ENCODE measurements at regions not wholly inside any gene's neighbourhood (a gene's known extent, or its start where the extent isn't known, plus 50 kb on each side); places are given as distances from the start of the nearest gene placed in this dataset.

- Histone ChIP-seq H3K9me3 (ENCODE audit: control insufficient read depth, insufficient read depth, low read depth, low read length) (no peaks in the 10 kb centered on the region), H3K4me3 (ENCODE audit: low read depth, low read length) (no peak overlapping the region), H3K27ac (ENCODE audit: extremely low read depth, low read depth, low read length) (no peak overlapping the region), H3K4me1 (ENCODE audit: control insufficient read depth, insufficient read depth, low read length) (no peaks in the 10 kb centered on the region), H3K36me3 (ENCODE audit: control insufficient read depth in 2 of 2, insufficient read depth in 1 of 2, low read length in 2 of 2) (no peaks in the 10 kb centered on the region)
- TF ChIP-seq ZNF544 (tag by site-specific recombination; IDR thresholded peaks at IDR 0.05) (no peak), ZNF394 (tag by site-specific recombination; IDR thresholded peaks at IDR 0.05; ENCODE audit: borderline replicate concordance) (no peak), YY1 (tag by site-specific recombination; IDR thresholded peaks at IDR 0.05) (no peak), SCRT1 (tag by site-specific recombination; IDR thresholded peaks at IDR 0.05; ENCODE audit: borderline replicate concordance) (no peak), ZBTB7A (tag by site-specific recombination; IDR thresholded peaks at IDR 0.05; ENCODE audit: low read depth) (no peak), ZBTB48 (tag by site-specific recombination; IDR thresholded peaks at IDR 0.05) (no peak), MZF1 (tag by site-specific recombination; IDR thresholded peaks at IDR 0.05; ENCODE audit: borderline replicate concordance) (no peak), KLF9 (tag by site-specific recombination; IDR thresholded peaks at IDR 0.05; ENCODE audit: low read depth) (no peak), ZNF791 (tag by site-specific recombination; IDR thresholded peaks at IDR 0.05) (no peak), ZNF350 (tag by site-specific recombination; IDR thresholded peaks at IDR 0.05) (no peak), ZNF146 (tag by site-specific recombination; IDR thresholded peaks at IDR 0.05) (no peak), ZSCAN30 (tag by site-specific recombination; IDR thresholded peaks at IDR 0.05) (no peak), ZIC2 (tag by site-specific recombination; IDR thresholded peaks at IDR 0.05) (no peak), ZNF549 (tag by site-specific recombination; IDR thresholded peaks at IDR 0.05) (no peak), KLF1 (tag by site-specific recombination; IDR thresholded peaks at IDR 0.05) (no peak), HIC1 (tag by site-specific recombination; IDR thresholded peaks at IDR 0.05) (no peak), ZXDB (tag by site-specific recombination; IDR thresholded peaks at IDR 0.05) (no peak)
- POLR2A ChIA-PET, result no interaction called here
- CTCF ChIA-PET, result interaction anchor here (1.0 to 1.4 kb wide), 2 partner anchors 18 to 58 kb away, joined by 4 to 5 read pairs; no protein-coding TSS in a partner anchor
These were observed 232.2 kb downstream of the TRIB2 start for GRCh38 chr2:12948961-12949353.

DNA sequence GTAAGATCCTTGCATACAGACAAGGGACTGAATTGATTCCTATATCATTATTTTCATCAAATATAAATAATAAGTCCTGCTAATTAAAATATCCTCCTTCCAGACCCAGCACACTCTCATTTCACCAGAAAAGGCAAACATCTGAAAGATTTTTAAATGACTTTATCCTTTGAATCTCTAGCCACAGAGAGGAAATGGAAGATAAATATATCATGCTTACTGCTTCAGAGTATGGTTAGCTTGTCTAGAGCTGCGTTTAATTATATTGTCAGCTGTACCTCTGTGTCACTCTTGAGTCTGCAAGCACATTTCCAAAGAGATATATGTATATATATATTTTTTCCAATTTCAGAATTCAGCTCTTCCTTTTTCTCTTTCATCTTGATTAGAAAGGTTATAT lies 232.7 kb downstream of the TRIB2 start:
- ChIA-PET CTCF (interaction anchor here (1.0 to 1.4 kb wide), 2 partner anchors 18 to 58 kb away, joined by 4 to 5 read pairs; no protein-coding TSS in a partner anchor), POLR2A (no interaction called here)
- Histone ChIP-seq H3K36me3 (ENCODE audit: control insufficient read depth in 2 of 2, insufficient read depth in 1 of 2, low read length in 2 of 2) (no peaks in the 10 kb centered on the region), H3K4me1 (ENCODE audit: control insufficient read depth, insufficient read depth, low read length) (no peaks in the 10 kb centered on the region), H3K4me3 (ENCODE audit: low read depth, low read length) (no peak overlapping the region), H3K9me3 (ENCODE audit: control insufficient read depth, insufficient read depth, low read depth, low read length) (no peaks in the 10 kb centered on the region), H3K27ac (ENCODE audit: extremely low read depth, low read depth, low read length) (no peak overlapping the region)
- TF ChIP-seq ZNF37A (tag by site-specific recombination; IDR thresholded peaks at IDR 0.05) (no peak), PRDM2 (tag by site-specific recombination; IDR thresholded peaks at IDR 0.05; ENCODE audit: borderline replicate concordance) (no peak), ZNF843 (tag by site-specific recombination; IDR thresholded peaks at IDR 0.05) (no peak), OSR2 (tag by site-specific recombination; IDR thresholded peaks at IDR 0.05) (no peak), ZNF292 (tag by site-specific recombination; IDR thresholded peaks at IDR 0.05; ENCODE audit: borderline replicate concordance, low read depth) (no peak), ZNF174 (tag by site-specific recombination; IDR thresholded peaks at IDR 0.05) (no peak), ZNF223 (tag by site-specific recombination; IDR thresholded peaks at IDR 0.05) (no peak), ZFP69B (tag by site-specific recombination; IDR thresholded peaks at IDR 0.05) (no peak)
- TF ChIP-seq, protein P1, sequence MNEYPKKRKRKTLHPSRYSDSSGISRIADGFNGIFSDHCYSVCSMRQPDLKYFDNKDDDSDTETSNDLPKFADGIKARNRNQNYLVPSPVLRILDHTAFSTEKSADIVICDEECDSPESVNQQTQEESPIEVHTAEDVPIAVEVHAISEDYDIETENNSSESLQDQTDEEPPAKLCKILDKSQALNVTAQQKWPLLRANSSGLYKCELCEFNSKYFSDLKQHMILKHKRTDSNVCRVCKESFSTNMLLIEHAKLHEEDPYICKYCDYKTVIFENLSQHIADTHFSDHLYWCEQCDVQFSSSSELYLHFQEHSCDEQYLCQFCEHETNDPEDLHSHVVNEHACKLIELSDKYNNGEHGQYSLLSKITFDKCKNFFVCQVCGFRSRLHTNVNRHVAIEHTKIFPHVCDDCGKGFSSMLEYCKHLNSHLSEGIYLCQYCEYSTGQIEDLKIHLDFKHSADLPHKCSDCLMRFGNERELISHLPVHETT (tag by site-specific recombination; IDR thresholded peaks at IDR 0.05), result no peak
